Esophagus muscularis mucosa (tissue), 4 donors: ENCODE measurements at regions not wholly inside any gene's neighbourhood (a gene's known extent, or its start where the extent isn't known, plus 50 kb on each side); places are given as distances from the start of the nearest gene placed in this dataset.
"Not testable (repeated sequence)": the region's sequence is repeated elsewhere in the genome, so short reads cannot be mapped to it uniquely, and the experiment has no call there.

Source experiments
- DNase-seq: peaks from one replicate; pipeline ENCODE4 v3.0.0-alpha.2; 2017; ENCODE audit errors: extremely low spot score
- H3K27ac ChIP-seq, 4 donors: fragments of 200-600 bp; sonication (generic); replicated peaks in 1 of 4; 1 replicate in 3 of 4; 2 replicates in 1 of 4; pipeline ENCODE4 v1.5.1; 2016 to 2019; ENCODE audit warnings: mild to moderate bottlenecking in 1 of 4
- H3K27me3 ChIP-seq, 4 donors: fragments of 200-600 bp; sonication (generic); one replicate each; pipeline versions ENCODE4 v1.5.1 to v1.6.0; 2016 to 2019
- H3K36me3 ChIP-seq, 4 donors: fragments of 200-600 bp; sonication (generic); one replicate each; pipeline ENCODE4 v1.5.1; 2016 to 2019
- H3K4me1 ChIP-seq, 4 donors: fragments of 200-600 bp; sonication (generic); one replicate each; pipeline ENCODE4 v1.5.1; 2016 to 2019
- H3K4me3 ChIP-seq, 4 donors: fragments of 200-600 bp; sonication (generic); 1 replicate in 2 of 4; 2 replicates in 2 of 4; pipeline ENCODE4 v1.5.1; 2016 to 2019; ENCODE audit warnings: mild to moderate bottlenecking in 4 of 4, moderate library complexity in 1 of 4
- H3K9me3 ChIP-seq, 4 donors: fragments of 200-600 bp; sonication (generic); 1 replicate in 3 of 4; 2 replicates in 1 of 4; pipeline ENCODE4 v1.5.1; 2016 to 2019
- EP300 ChIP-seq: sonication (generic); formaldehyde crosslinking; IDR thresholded peaks from one replicate; pipeline ENCODE4 v1.6.1; 2017; ENCODE audit warnings: antibody characterized with exemption
- POLR2A ChIP-seq: fragments of 450-650 bp; IDR thresholded peaks from one replicate; pipeline ENCODE4 v1.6.1; 2017; ENCODE audit warnings: antibody characterized with exemption, moderate library complexity, mild to moderate bottlenecking, low read depth
- POLR2AphosphoS5 ChIP-seq, 2 donors: sonication (generic); formaldehyde crosslinking; IDR thresholded peaks; one replicate each; pipeline ENCODE4 v1.6.1; 2017; ENCODE audit warnings: antibody characterized with exemption in 2 of 2
- whole genome bisulfite sequencing: methylation state at CpG from one replicate; pipeline ENCODE4 v1.1.5; 2018; 5-methylcytosine and 5-hydroxymethylcytosine counted together
- intact Hi-C: fragments of 100-400 bp; cut with DNase I; formaldehyde crosslinking; loops from one replicate; pipeline ENCODE4 v1.15.1; 2023
- TF ChIP-seq, protein P1 (sequence below), 3 experiments: fragments of 200-600 bp in 2 of 3; fragments of 450-650 bp in 1 of 3; sonication (generic) in 2 of 3; IDR thresholded peaks; one replicate each; pipeline ENCODE4 v1.5.1; 2017 to 2019; ENCODE audit warnings: antibody characterized with exemption in 3 of 3, mild to moderate bottlenecking in 2 of 3, moderate library complexity in 1 of 3

DNA sequence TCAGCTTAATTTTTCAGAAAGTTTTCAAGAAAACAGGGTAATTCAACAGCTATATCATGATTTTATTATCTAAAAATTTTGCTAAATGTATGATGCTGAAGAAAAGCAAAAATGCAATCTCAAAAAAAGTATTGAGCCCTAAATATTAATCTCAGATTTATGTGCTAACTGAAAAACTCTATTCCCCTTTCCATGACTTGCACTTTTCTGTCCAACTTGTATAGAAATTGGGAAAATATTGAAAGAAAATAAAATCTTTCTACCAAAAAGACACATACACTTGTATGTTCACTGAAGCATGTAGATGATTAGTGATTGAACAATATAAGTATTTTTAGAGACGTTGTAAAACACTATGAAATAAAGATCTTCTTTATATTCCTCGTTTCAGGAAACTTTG lies 368.0 kb upstream of the ATXN7L3B start:
- 74% methylated on average over 2 of the region's 2 CpGs for WGBS
- H3K36me3 ChIP-seq, result no peaks in the 10 kb centered on the region
- no peak overlapping the region for H3K27ac ChIP-seq
- TF ChIP-seq, protein P1, sequence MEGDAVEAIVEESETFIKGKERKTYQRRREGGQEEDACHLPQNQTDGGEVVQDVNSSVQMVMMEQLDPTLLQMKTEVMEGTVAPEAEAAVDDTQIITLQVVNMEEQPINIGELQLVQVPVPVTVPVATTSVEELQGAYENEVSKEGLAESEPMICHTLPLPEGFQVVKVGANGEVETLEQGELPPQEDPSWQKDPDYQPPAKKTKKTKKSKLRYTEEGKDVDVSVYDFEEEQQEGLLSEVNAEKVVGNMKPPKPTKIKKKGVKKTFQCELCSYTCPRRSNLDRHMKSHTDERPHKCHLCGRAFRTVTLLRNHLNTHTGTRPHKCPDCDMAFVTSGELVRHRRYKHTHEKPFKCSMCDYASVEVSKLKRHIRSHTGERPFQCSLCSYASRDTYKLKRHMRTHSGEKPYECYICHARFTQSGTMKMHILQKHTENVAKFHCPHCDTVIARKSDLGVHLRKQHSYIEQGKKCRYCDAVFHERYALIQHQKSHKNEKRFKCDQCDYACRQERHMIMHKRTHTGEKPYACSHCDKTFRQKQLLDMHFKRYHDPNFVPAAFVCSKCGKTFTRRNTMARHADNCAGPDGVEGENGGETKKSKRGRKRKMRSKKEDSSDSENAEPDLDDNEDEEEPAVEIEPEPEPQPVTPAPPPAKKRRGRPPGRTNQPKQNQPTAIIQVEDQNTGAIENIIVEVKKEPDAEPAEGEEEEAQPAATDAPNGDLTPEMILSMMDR (IDR thresholded peaks at IDR 0.05), result no peak
- TF ChIP-seq POLR2A (no peak), POLR2AphosphoS5 (IDR thresholded peaks at IDR 0.05) (no peak), EP300 (no peak)
- H3K4me1 ChIP-seq, result no peaks in the 10 kb centered on the region
- intact Hi-C loops, result no loop called here
- H3K9me3 ChIP-seq, result no peaks in the 10 kb centered on the region
- no peak overlapping the region for H3K4me3 ChIP-seq
- no peak for DNase-seq
- H3K27me3 ChIP-seq, result no peaks in the 10 kb centered on the region

DNA sequence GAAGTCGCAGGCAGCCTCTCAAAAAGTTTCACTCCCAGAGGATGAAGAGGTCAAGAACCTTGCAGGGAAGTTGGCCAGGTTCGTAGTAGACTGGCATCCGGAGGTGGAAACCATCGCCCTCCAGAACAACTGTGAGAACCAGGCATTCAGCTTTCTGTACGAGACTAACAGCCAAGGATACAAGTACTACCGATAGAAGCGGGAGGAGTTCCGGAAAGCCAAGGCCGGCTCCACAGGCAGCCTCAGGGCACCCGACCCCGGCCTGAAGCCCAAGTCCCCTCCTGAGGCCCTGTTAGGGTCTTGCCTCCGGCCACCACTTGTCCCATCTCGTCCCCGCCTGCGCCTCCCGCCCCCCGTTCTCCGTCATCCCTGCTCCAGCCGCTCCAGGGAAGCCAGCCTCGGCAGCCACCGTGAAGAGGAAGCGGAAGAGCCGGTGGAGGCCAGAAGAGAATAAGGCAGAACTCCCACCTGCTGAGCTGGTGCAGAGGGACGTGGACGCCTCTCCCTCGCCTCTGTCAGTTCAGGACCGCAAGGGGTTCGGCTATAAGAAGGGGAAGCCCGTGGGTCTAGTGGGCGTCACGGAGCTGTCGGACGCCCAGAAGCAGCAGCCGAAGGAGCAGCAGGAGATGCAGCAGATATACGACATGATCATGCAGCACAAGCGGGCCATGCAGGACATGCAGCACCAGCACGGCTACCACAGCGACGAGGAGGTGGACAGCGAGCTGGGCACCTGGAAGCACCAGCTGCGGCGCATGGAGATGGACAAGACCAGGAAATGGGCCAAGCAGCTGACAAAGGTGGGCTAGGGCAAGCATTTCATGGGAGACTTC lies 366.8 kb upstream of the ATXN7L3B start:
- intact Hi-C loops, result no loop called here
- Histone ChIP-seq H3K9me3 (no peaks in the 10 kb centered on the region), H3K36me3 (no peaks in the 10 kb centered on the region), H3K4me3 (no peak overlapping the region), H3K27me3 (no peaks in the 10 kb centered on the region), H3K27ac (no peak overlapping the region), H3K4me1 (no peaks in the 10 kb centered on the region)
- TF ChIP-seq EP300 (no peak), POLR2AphosphoS5 (IDR thresholded peaks at IDR 0.05) (no peak), POLR2A (no peak)
- TF ChIP-seq, protein P1 (IDR thresholded peaks at IDR 0.05), result no peak
- 91% methylated on average over 33 of the region's 42 CpGs for WGBS
- DNase-seq, result no peak

DNA sequence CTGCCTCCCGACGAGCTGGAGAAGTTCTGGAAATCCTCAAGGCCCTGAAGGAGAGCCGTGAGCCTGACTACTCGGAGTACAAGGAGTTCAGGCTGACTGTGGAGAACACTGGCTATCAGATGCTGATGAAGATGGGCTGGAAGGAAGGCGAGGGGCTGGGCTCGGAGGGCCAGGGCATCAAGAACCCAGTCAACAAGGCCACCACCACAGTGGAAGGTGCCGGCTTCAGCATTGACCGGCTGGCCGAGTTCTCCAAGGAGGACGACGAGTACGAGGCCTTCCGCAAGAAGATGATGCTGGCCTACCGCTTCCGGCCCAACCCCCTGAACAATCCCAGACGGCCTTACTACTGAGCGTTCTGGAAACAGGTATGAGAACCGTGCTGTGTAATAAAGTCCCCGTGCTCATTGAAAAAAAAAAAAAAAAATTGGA lies 366.1 kb upstream of the ATXN7L3B start:
- Histone ChIP-seq H3K36me3 (no peaks in the 10 kb centered on the region), H3K27me3 (no peaks in the 10 kb centered on the region), H3K4me3 (no peak overlapping the region), H3K27ac (no peak overlapping the region), H3K9me3 (no peaks in the 10 kb centered on the region), H3K4me1 (no peaks in the 10 kb centered on the region)
- intact Hi-C loops, result no loop called here
- DNase-seq, result no peak
- TF ChIP-seq EP300 (no peak), POLR2A (no peak), POLR2AphosphoS5 (IDR thresholded peaks at IDR 0.05) (no peak)
- TF ChIP-seq, protein P1 (IDR thresholded peaks at IDR 0.05), result no peak
- 92% methylated on average over 19 of the region's 19 CpGs for WGBS

DNA sequence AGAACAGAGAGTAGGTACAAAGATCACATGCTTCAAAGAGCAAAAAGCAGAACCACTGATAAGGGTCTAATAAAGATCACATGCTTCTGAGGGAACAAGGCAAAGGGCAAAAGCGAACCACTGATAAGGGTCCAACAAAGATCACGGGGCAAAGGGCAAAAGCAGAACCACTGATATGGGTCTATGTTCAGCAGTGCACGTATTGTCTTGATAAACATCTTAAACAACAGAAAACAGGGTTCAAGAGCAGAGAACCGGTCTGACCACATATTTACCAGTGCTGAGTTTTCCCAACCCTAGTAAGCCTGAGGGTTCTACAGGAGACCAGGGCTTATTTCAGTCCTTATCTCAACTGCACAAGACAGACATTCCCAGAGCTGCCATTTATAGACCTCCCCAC lies 362.7 kb upstream of the ATXN7L3B start:
- intact Hi-C loops, H3K4me1 ChIP-seq, H3K27ac ChIP-seq, DNase-seq, H3K27me3 ChIP-seq, H3K4me3 ChIP-seq, H3K9me3 ChIP-seq, H3K36me3 ChIP-seq: not testable (repeated sequence)
- WGBS, result 87% methylated on average over 4 of the region's 4 CpGs

DNA sequence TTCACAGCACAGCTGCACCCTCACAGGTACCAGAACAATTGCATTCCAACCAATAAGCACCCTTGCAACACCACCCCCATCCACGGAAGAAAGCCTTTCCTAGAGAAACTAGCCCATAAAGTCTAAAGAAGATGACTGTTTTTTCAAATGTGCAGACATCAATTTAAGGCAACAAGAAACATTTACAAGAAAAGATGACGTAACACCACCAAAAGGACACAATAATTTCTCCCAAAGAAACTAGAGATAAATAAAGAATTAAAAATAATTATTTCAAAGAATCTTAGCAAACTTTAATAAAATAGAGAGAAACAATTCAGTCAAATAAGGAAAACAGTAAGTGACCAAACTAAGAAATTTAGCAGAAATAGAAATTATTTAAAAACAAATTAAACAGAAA lies 352.3 kb upstream of the ATXN7L3B start:
- intact Hi-C loops, result no loop called here
- no peaks in the 10 kb centered on the region for H3K4me1 ChIP-seq
- H3K9me3 ChIP-seq, result no peaks in the 10 kb centered on the region
- 80% methylated on average over 2 of the region's 2 CpGs for WGBS
- TF ChIP-seq POLR2A (no peak), POLR2AphosphoS5 (IDR thresholded peaks at IDR 0.05) (no peak), EP300 (no peak)
- TF ChIP-seq, protein P1 (IDR thresholded peaks at IDR 0.05), result no peak
- DNase-seq, result no peak
- no peaks in the 10 kb centered on the region for H3K36me3 ChIP-seq
- no peaks in the 10 kb centered on the region for H3K27me3 ChIP-seq
- no peak overlapping the region for H3K27ac ChIP-seq
- H3K4me3 ChIP-seq, result no peak overlapping the region
